CD14-positive monocyte (primary cell): ENCODE measurements at regions not wholly inside any gene's neighbourhood (a gene's known extent, or its start where the extent isn't known, plus 50 kb on each side); places are given as distances from the start of the nearest gene placed in this dataset.

ENCODE experiments used
- DNase-seq, 3 donors: peaks; one replicate each; pipeline ENCODE4 v3.0.0-alpha.2; 2011 to 2022
- H2AFZ ChIP-seq: 2 replicates; pipeline ENCODE4 v1.6.0; 2012; ENCODE audit warnings: mild to moderate bottlenecking, low read depth, low read length, inconsistent platforms; ENCODE audit not compliant: insufficient read depth, poor library complexity, severe bottlenecking
- H3K27ac ChIP-seq, 2 donors: 1 replicate in 1 of 2; 2 replicates in 1 of 2; pipeline ENCODE4 v1.5.1; 2012 to 2013; ENCODE audit warnings: low read length in 2 of 2, control low read depth in 1 of 2, inconsistent platforms in 1 of 2, low read depth in 1 of 2, mild to moderate bottlenecking in 1 of 2
- H3K27me3 ChIP-seq, 2 donors: one replicate each; pipeline versions ENCODE4 v1.6.0 to v1.6.1; 2011 to 2013; ENCODE audit warnings: low read length in 2 of 2; ENCODE audit not compliant: control insufficient read depth in 2 of 2, insufficient read depth in 2 of 2
- H3K36me3 ChIP-seq, 2 donors: replicated peaks in 1 of 2; 1 replicate in 1 of 2; 2 replicates in 1 of 2; pipeline versions ENCODE4 v1.5.1 to v1.6.1; 2012 to 2013; ENCODE audit warnings: low read length in 2 of 2, control low read depth in 1 of 2, inconsistent platforms in 1 of 2, mild to moderate bottlenecking in 1 of 2; ENCODE audit not compliant: insufficient read depth in 2 of 2, control insufficient read depth in 1 of 2
- H3K4me1 ChIP-seq, 2 donors: 1 replicate in 1 of 2; 2 replicates in 1 of 2; pipeline versions ENCODE4 v1.5.1 to v1.6.1; 2012 to 2013; ENCODE audit warnings: low read length in 2 of 2, control low read depth in 1 of 2, inconsistent platforms in 1 of 2, mild to moderate bottlenecking in 1 of 2, moderate library complexity in 1 of 2; ENCODE audit not compliant: insufficient read depth in 2 of 2, control insufficient read depth in 1 of 2
- H3K4me2 ChIP-seq: replicated peaks from 2 replicates; pipeline ENCODE3; 2012; ENCODE audit warnings: low read length, moderate library complexity, mild to moderate bottlenecking; ENCODE audit not compliant: poor library complexity, severe bottlenecking; ENCODE audit errors: extremely low read depth
- H3K4me3 ChIP-seq, 3 experiments: fragments of 200-600 bp in 1 of 3; sonication (generic) in 1 of 3; replicated peaks in 1 of 3; 1 replicate in 2 of 3; 2 replicates in 1 of 3; pipeline ENCODE4 v1.5.1; 2011 to 2013; ENCODE audit warnings: low read length in 3 of 3, mild to moderate bottlenecking in 3 of 3, control low read depth in 2 of 3, low read depth in 2 of 3, inconsistent platforms in 1 of 3, moderate library complexity in 1 of 3
- H3K79me2 ChIP-seq: 2 replicates; pipeline ENCODE4 v1.6.0; 2012; ENCODE audit warnings: mild to moderate bottlenecking, control low read depth, inconsistent platforms, low read length, moderate library complexity; ENCODE audit not compliant: insufficient read depth
- H3K9ac ChIP-seq: 2 replicates; pipeline ENCODE4 v1.6.0; 2017; ENCODE audit warnings: low read length, mild to moderate bottlenecking; ENCODE audit not compliant: insufficient read depth, poor library complexity, severe bottlenecking
- H3K9me3 ChIP-seq, 2 donors: replicated peaks in 1 of 2; 1 replicate in 1 of 2; 2 replicates in 1 of 2; pipeline versions ENCODE4 v1.5.1 to v1.6.1; 2012 to 2013; ENCODE audit warnings: low read length in 2 of 2, control low read depth in 1 of 2; ENCODE audit not compliant: control insufficient read depth in 1 of 2, insufficient read depth in 1 of 2
- H4K20me1 ChIP-seq: 2 replicates; pipeline ENCODE4 v1.6.0; 2012; ENCODE audit warnings: mild to moderate bottlenecking, low read length, control low read depth, moderate library complexity; ENCODE audit not compliant: insufficient read depth
- H3K27ac Mint-ChIP-seq, 7 donors: one replicate each; pipeline ENCODE4 v1.8.0; 2020; ENCODE audit warnings: mild to moderate bottlenecking in 7 of 7, mixed read lengths in 7 of 7, moderate library complexity in 6 of 7, inconsistent platforms in 2 of 7
- H3K27me3 Mint-ChIP-seq, 3 donors: one replicate each; pipeline ENCODE4 v1.8.0; 2021 to 2022; ENCODE audit warnings: low read depth in 3 of 3, mild to moderate bottlenecking in 3 of 3, mixed read lengths in 3 of 3, moderate library complexity in 3 of 3, inconsistent platforms in 1 of 3
- H3K36me3 Mint-ChIP-seq, 2 donors: one replicate each; pipeline ENCODE4 v1.8.0; 2020; ENCODE audit warnings: mixed read lengths in 2 of 2, inconsistent platforms in 1 of 2, mild to moderate bottlenecking in 1 of 2
- H3K4me1 Mint-ChIP-seq: one replicate; pipeline ENCODE4 v1.8.0; 2020; ENCODE audit warnings: mild to moderate bottlenecking, mixed read lengths
- H3K4me3 Mint-ChIP-seq, 2 donors: one replicate each; pipeline ENCODE4 v1.8.0; 2020; ENCODE audit warnings: mild to moderate bottlenecking in 2 of 2, mixed read lengths in 2 of 2, moderate library complexity in 1 of 2
- H3K9me3 Mint-ChIP-seq, 7 donors: one replicate each; pipeline ENCODE4 v1.8.0; 2020 to 2022; ENCODE audit warnings: mixed read lengths in 7 of 7, mild to moderate bottlenecking in 6 of 7, moderate library complexity in 6 of 7, inconsistent platforms in 2 of 7
- WGBS: methylation state at CpG from one replicate; pipeline ENCODE4 v1.1.5; 2013; ENCODE audit warnings: missing lambda C conversion rate; ENCODE audit not compliant: insufficient coverage; 5-methylcytosine and 5-hydroxymethylcytosine counted together
- intact Hi-C, 2 donors: fragments of 100-400 bp; cut with micrococcal nuclease; formaldehyde crosslinking; loops; one replicate each; pipeline versions ENCODE4 v1.15.0 to v1.15.1; 2023
- TF ChIP-seq, protein P1 (sequence below): fragments of 200-600 bp; IDR thresholded peaks from one replicate; pipeline ENCODE4 v1.8.0; 2022; ENCODE audit warnings: antibody characterized with exemption, mild to moderate bottlenecking

GRCh38 chr21:26743524-26743923, 101.7 kb downstream of the ADAMTS1 start:
- no peak for DNase-seq
- Histone ChIP-seq H4K20me1 (no peaks in the 10 kb centered on the region), H3K36me3 (no peaks in the 10 kb centered on the region), H3K4me1 (no peaks in the 10 kb centered on the region), H3K4me3 (no peak overlapping the region), H3K9ac (no peak overlapping the region), H3K27ac (no peak overlapping the region), H3K79me2 (no peaks in the 10 kb centered on the region), H3K27me3 (no peaks in the 10 kb centered on the region), H3K4me2 (no peak overlapping the region), H2AFZ (no peak overlapping the region), H3K9me3 (no peaks in the 10 kb centered on the region)
- Mint-ChIP-seq H3K36me3 (no peaks in the 10 kb centered on the region), H3K9me3 (peaks cover 0 to 9% (median 0%) of the 10 kb centered on the region in 7 donors), H3K27me3 (peaks cover 0 to 2% (median 0%) of the 10 kb centered on the region in 3 donors), H3K4me1 (no peaks in the 10 kb centered on the region), H3K4me3 (no peak overlapping the region), H3K27ac (no peak overlapping the region)
- TF ChIP-seq, protein P1, sequence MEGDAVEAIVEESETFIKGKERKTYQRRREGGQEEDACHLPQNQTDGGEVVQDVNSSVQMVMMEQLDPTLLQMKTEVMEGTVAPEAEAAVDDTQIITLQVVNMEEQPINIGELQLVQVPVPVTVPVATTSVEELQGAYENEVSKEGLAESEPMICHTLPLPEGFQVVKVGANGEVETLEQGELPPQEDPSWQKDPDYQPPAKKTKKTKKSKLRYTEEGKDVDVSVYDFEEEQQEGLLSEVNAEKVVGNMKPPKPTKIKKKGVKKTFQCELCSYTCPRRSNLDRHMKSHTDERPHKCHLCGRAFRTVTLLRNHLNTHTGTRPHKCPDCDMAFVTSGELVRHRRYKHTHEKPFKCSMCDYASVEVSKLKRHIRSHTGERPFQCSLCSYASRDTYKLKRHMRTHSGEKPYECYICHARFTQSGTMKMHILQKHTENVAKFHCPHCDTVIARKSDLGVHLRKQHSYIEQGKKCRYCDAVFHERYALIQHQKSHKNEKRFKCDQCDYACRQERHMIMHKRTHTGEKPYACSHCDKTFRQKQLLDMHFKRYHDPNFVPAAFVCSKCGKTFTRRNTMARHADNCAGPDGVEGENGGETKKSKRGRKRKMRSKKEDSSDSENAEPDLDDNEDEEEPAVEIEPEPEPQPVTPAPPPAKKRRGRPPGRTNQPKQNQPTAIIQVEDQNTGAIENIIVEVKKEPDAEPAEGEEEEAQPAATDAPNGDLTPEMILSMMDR = no peak
- WGBS = 94% methylated on average over 2 of the region's 2 CpGs
- intact Hi-C loops = no loop called here

DNA sequence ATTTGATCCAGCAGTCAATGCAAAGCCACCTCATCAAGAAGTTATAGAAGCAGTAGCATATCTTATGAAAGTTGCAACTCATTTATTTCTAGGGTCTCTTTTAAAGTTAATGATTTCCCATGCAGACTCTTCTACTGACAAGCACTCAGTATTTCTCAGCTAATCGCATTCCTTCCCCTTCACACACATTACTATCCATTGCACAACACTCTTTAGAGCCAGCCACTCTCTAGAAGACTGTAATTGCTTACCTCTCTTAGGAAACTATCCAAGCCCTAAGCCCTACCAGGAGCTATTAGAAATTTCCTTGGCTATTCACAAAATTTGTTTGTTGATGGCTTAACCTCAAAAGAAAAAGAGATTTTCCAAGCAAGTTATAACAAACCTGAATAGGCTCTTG, 106.0 kb downstream of the ADAMTS1 start:
- intact Hi-C loops = no loop called here
- H3K27ac ChIP-seq = no peak overlapping the region
- no peaks in the 10 kb centered on the region for H3K27me3 ChIP-seq
- H3K4me1 Mint-ChIP-seq = no peaks in the 10 kb centered on the region
- no peaks in the 10 kb centered on the region for H3K4me1 ChIP-seq
- no peak overlapping the region for H3K4me2 ChIP-seq
- no CpG with 5 or more reads among the region's 1 CpG for WGBS
- no peaks in the 10 kb centered on the region for H3K36me3 Mint-ChIP-seq
- H3K27ac Mint-ChIP-seq = no peak overlapping the region
- DNase-seq = no peak
- no peaks in the 10 kb centered on the region for H3K9me3 ChIP-seq
- TF ChIP-seq, protein P1 = no peak
- H3K9me3 Mint-ChIP-seq = peaks cover 0 to 11% (median 2%) of the 10 kb centered on the region in 7 donors
- H3K79me2 ChIP-seq = no peaks in the 10 kb centered on the region
- no peaks in the 10 kb centered on the region for H3K36me3 ChIP-seq
- H4K20me1 ChIP-seq = no peaks in the 10 kb centered on the region
- no peak overlapping the region for H3K4me3 Mint-ChIP-seq
- H3K4me3 ChIP-seq = no peak overlapping the region
- no peak overlapping the region for H2AFZ ChIP-seq
- peaks cover 0 to 2% (median 0%) of the 10 kb centered on the region in 3 donors for H3K27me3 Mint-ChIP-seq
- H3K9ac ChIP-seq = no peak overlapping the region
